CD14-positive monocyte (primary cell): ENCODE measurements at regions not wholly inside any gene's neighbourhood (a gene's known extent, or its start where the extent isn't known, plus 50 kb on each side); places are given as distances from the start of the nearest gene placed in this dataset.

Experiments used
- DNase-seq, 3 donors: peaks; one replicate each; pipeline ENCODE4 v3.0.0-alpha.2; 2011 to 2022
- H2AFZ ChIP-seq: 2 replicates; pipeline ENCODE4 v1.6.0; 2012; ENCODE audit warnings: mild to moderate bottlenecking, low read depth, low read length, inconsistent platforms; ENCODE audit not compliant: insufficient read depth, poor library complexity, severe bottlenecking
- H3K27ac ChIP-seq, 2 donors: 1 replicate in 1 of 2; 2 replicates in 1 of 2; pipeline ENCODE4 v1.5.1; 2012 to 2013; ENCODE audit warnings: low read length in 2 of 2, control low read depth in 1 of 2, inconsistent platforms in 1 of 2, low read depth in 1 of 2, mild to moderate bottlenecking in 1 of 2
- H3K27me3 ChIP-seq, 2 donors: one replicate each; pipeline versions ENCODE4 v1.6.0 to v1.6.1; 2011 to 2013; ENCODE audit warnings: low read length in 2 of 2; ENCODE audit not compliant: control insufficient read depth in 2 of 2, insufficient read depth in 2 of 2
- H3K36me3 ChIP-seq, 2 donors: replicated peaks in 1 of 2; 1 replicate in 1 of 2; 2 replicates in 1 of 2; pipeline versions ENCODE4 v1.5.1 to v1.6.1; 2012 to 2013; ENCODE audit warnings: low read length in 2 of 2, control low read depth in 1 of 2, inconsistent platforms in 1 of 2, mild to moderate bottlenecking in 1 of 2; ENCODE audit not compliant: insufficient read depth in 2 of 2, control insufficient read depth in 1 of 2
- H3K4me1 ChIP-seq, 2 donors: 1 replicate in 1 of 2; 2 replicates in 1 of 2; pipeline versions ENCODE4 v1.5.1 to v1.6.1; 2012 to 2013; ENCODE audit warnings: low read length in 2 of 2, control low read depth in 1 of 2, inconsistent platforms in 1 of 2, mild to moderate bottlenecking in 1 of 2, moderate library complexity in 1 of 2; ENCODE audit not compliant: insufficient read depth in 2 of 2, control insufficient read depth in 1 of 2
- H3K4me2 ChIP-seq: replicated peaks from 2 replicates; pipeline ENCODE3; 2012; ENCODE audit warnings: low read length, moderate library complexity, mild to moderate bottlenecking; ENCODE audit not compliant: poor library complexity, severe bottlenecking; ENCODE audit errors: extremely low read depth
- H3K4me3 ChIP-seq, 3 experiments: fragments of 200-600 bp in 1 of 3; sonication (generic) in 1 of 3; replicated peaks in 1 of 3; 1 replicate in 2 of 3; 2 replicates in 1 of 3; pipeline ENCODE4 v1.5.1; 2011 to 2013; ENCODE audit warnings: low read length in 3 of 3, mild to moderate bottlenecking in 3 of 3, control low read depth in 2 of 3, low read depth in 2 of 3, inconsistent platforms in 1 of 3, moderate library complexity in 1 of 3
- H3K79me2 ChIP-seq: 2 replicates; pipeline ENCODE4 v1.6.0; 2012; ENCODE audit warnings: mild to moderate bottlenecking, control low read depth, inconsistent platforms, low read length, moderate library complexity; ENCODE audit not compliant: insufficient read depth
- H3K9ac ChIP-seq: 2 replicates; pipeline ENCODE4 v1.6.0; 2017; ENCODE audit warnings: low read length, mild to moderate bottlenecking; ENCODE audit not compliant: insufficient read depth, poor library complexity, severe bottlenecking
- H3K9me3 ChIP-seq, 2 donors: replicated peaks in 1 of 2; 1 replicate in 1 of 2; 2 replicates in 1 of 2; pipeline versions ENCODE4 v1.5.1 to v1.6.1; 2012 to 2013; ENCODE audit warnings: low read length in 2 of 2, control low read depth in 1 of 2; ENCODE audit not compliant: control insufficient read depth in 1 of 2, insufficient read depth in 1 of 2
- H4K20me1 ChIP-seq: 2 replicates; pipeline ENCODE4 v1.6.0; 2012; ENCODE audit warnings: mild to moderate bottlenecking, low read length, control low read depth, moderate library complexity; ENCODE audit not compliant: insufficient read depth
- H3K27ac Mint-ChIP-seq, 7 donors: one replicate each; pipeline ENCODE4 v1.8.0; 2020; ENCODE audit warnings: mild to moderate bottlenecking in 7 of 7, mixed read lengths in 7 of 7, moderate library complexity in 6 of 7, inconsistent platforms in 2 of 7
- H3K27me3 Mint-ChIP-seq, 3 donors: one replicate each; pipeline ENCODE4 v1.8.0; 2021 to 2022; ENCODE audit warnings: low read depth in 3 of 3, mild to moderate bottlenecking in 3 of 3, mixed read lengths in 3 of 3, moderate library complexity in 3 of 3, inconsistent platforms in 1 of 3
- H3K36me3 Mint-ChIP-seq, 2 donors: one replicate each; pipeline ENCODE4 v1.8.0; 2020; ENCODE audit warnings: mixed read lengths in 2 of 2, inconsistent platforms in 1 of 2, mild to moderate bottlenecking in 1 of 2
- H3K4me1 Mint-ChIP-seq: one replicate; pipeline ENCODE4 v1.8.0; 2020; ENCODE audit warnings: mild to moderate bottlenecking, mixed read lengths
- H3K4me3 Mint-ChIP-seq, 2 donors: one replicate each; pipeline ENCODE4 v1.8.0; 2020; ENCODE audit warnings: mild to moderate bottlenecking in 2 of 2, mixed read lengths in 2 of 2, moderate library complexity in 1 of 2
- H3K9me3 Mint-ChIP-seq, 7 donors: one replicate each; pipeline ENCODE4 v1.8.0; 2020 to 2022; ENCODE audit warnings: mixed read lengths in 7 of 7, mild to moderate bottlenecking in 6 of 7, moderate library complexity in 6 of 7, inconsistent platforms in 2 of 7
- CTCF ChIP-seq: fragments of 200-600 bp; IDR thresholded peaks from one replicate; pipeline ENCODE4 v1.8.0; 2022; ENCODE audit warnings: antibody characterized with exemption, mild to moderate bottlenecking
- WGBS: methylation state at CpG from one replicate; pipeline ENCODE4 v1.1.5; 2013; ENCODE audit warnings: missing lambda C conversion rate; ENCODE audit not compliant: insufficient coverage; 5-methylcytosine and 5-hydroxymethylcytosine counted together
- intact Hi-C, 2 donors: fragments of 100-400 bp; cut with micrococcal nuclease; formaldehyde crosslinking; loops; one replicate each; pipeline versions ENCODE4 v1.15.0 to v1.15.1; 2023

- WGBS, result no CpG with 5 or more reads among the region's 1 CpG
Observed at GRCh38 chr3:168883145-168883544, 780.4 kb downstream of the MECOM start.

GRCh38 chr3:168881804-168882203 lies 781.7 kb downstream of the MECOM start:
- no peaks in the 10 kb centered on the region for H3K36me3 Mint-ChIP-seq
- TF ChIP-seq CTCF, result no peak
- no peaks in the 10 kb centered on the region for H3K9me3 Mint-ChIP-seq
- Histone ChIP-seq H3K9me3 (no peaks in the 10 kb centered on the region), H3K27me3 (no peaks in the 10 kb centered on the region), H2AFZ (no peak overlapping the region), H4K20me1 (no peaks in the 10 kb centered on the region), H3K4me2 (no peak overlapping the region), H3K9ac (no peak overlapping the region), H3K4me1 (no peaks in the 10 kb centered on the region), H3K4me3 (no peak overlapping the region), H3K36me3 (no peaks in the 10 kb centered on the region), H3K79me2 (no peaks in the 10 kb centered on the region), H3K27ac (no peak overlapping the region)
- H3K4me1 Mint-ChIP-seq, result no peaks in the 10 kb centered on the region
- intact Hi-C loops, result no loop called here
- no CpG with 5 or more reads among the region's 3 CpGs for WGBS
- H3K4me3 Mint-ChIP-seq, result no peak overlapping the region
- no peak for DNase-seq
- no peaks in the 10 kb centered on the region for H3K27me3 Mint-ChIP-seq
- no peak overlapping the region for H3K27ac Mint-ChIP-seq

More at GRCh38 chr3:168883145-168883544, 780.4 kb downstream of the MECOM start:
- H3K9me3 ChIP-seq, result no peaks in the 10 kb centered on the region
- H3K4me3 Mint-ChIP-seq, result no peak overlapping the region
- no peak overlapping the region for H3K4me2 ChIP-seq
- no peak overlapping the region for H3K27ac ChIP-seq
- no peak overlapping the region for H3K9ac ChIP-seq
- no peak overlapping the region for H3K27ac Mint-ChIP-seq
- no peaks in the 10 kb centered on the region for H3K9me3 Mint-ChIP-seq
- no peaks in the 10 kb centered on the region for H3K36me3 Mint-ChIP-seq
- H3K36me3 ChIP-seq, result no peaks in the 10 kb centered on the region
- H3K79me2 ChIP-seq, result no peaks in the 10 kb centered on the region
- H3K4me1 ChIP-seq, result no peaks in the 10 kb centered on the region
- intact Hi-C loops, result no loop called here
- H3K27me3 Mint-ChIP-seq, result no peaks in the 10 kb centered on the region
- H3K27me3 ChIP-seq, result no peaks in the 10 kb centered on the region
- H2AFZ ChIP-seq, result no peak overlapping the region
- H4K20me1 ChIP-seq, result no peaks in the 10 kb centered on the region
- H3K4me1 Mint-ChIP-seq, result no peaks in the 10 kb centered on the region
- no peak for DNase-seq
- TF ChIP-seq CTCF, result no peak
- no peak overlapping the region for H3K4me3 ChIP-seq
